CD4-positive, alpha-beta T cell treated with Interferon alpha-2 for 1 hour (primary cell): ENCODE measurements at regions not wholly inside any gene's neighbourhood (a gene's known extent, or its start where the extent isn't known, plus 50 kb on each side); places are given as distances from the start of the nearest gene placed in this dataset.
A peak's percentile ranks its signal among the peaks of the same experiment; 100 is the strongest.
"Not testable (repeated sequence)": the region's sequence is repeated elsewhere in the genome, so short reads cannot be mapped to it uniquely, and the experiment has no call there.

Experiments
- DNase-seq, 2 donors: peaks; one replicate each; pipeline ENCODE4 v3.0.0-alpha.2; 2020 to 2022

DNA sequence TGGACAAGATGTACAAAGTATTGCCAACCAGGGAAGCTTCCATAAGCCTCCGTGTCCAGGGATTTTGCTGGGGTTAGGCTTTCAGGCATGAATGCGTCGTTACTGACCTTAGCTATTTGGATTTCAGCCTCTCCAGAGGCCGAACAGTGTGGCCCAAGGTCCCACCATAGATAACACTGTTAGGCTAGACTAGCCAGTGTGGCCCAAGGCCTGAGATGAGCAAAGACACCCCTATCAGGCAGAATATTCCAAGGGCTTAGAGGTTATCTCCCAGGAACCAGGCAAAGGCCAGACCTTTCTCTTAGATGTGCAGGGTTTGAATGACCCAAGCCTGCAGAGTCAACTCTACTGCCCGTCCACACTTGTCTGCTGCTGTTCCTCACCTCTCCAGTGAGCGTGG lies 131.7 kb upstream of the NDUFV2 start:
- DNase-seq = no peak

DNA sequence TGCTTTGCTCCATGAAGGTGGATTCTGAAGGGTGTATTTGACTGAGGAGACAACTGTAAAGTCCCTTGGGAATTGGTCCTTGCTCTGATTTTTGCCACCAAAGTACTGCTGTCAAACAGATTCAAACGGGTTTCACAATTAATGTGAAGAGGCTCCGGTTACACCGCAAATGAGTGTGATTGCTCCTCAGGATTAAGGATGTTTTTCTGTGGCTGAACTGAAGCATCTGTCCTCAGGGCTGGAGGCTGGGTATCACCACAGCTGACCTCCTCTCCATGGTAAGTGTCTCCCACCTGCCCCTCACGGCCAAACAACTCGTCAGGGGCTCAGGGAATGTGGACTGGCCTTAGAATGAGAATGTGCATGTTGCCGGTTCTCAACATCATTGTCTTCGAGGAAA lies 130.4 kb upstream of the NDUFV2 start:
- no peak for DNase-seq

DNA sequence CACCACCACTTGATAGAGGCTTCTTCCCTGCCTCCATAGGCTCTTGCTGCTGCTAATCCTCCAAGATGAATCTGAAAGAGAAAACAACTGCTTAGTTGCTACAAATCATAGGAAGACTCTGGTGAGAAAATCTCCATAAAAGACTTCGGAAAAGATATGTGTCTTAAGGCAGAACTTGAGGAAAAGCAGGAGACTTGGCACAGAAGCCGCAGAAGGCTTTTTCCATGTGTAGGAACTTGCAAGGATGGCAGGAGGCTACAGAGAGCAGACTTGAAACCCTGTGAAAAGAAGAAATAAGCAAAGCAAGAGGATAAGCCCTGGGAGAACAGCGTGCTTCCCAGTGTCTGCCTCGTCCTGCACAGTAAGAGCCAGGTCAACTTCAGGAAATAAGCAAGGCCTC lies 128.2 kb upstream of the NDUFV2 start:
- no peak for DNase-seq

DNA sequence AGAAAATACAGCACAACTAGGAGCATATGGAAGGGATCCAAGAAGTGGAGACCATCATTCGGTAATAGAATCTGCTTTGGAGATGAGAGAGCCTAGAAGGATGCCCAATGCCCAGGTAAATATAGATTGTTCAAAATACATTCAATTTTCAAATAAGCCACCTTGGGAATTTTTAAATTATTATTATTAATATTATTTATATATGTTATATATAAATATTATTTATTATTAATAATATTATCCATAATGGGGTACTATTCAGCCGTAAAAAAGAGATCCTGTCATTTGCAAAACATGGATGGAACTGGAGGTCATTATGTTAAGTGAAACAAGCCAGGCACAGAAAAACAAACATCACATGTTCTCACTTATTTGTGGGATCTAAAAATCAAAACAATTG lies 127.8 kb upstream of the NDUFV2 start:
- DNase-seq = no peak

DNA sequence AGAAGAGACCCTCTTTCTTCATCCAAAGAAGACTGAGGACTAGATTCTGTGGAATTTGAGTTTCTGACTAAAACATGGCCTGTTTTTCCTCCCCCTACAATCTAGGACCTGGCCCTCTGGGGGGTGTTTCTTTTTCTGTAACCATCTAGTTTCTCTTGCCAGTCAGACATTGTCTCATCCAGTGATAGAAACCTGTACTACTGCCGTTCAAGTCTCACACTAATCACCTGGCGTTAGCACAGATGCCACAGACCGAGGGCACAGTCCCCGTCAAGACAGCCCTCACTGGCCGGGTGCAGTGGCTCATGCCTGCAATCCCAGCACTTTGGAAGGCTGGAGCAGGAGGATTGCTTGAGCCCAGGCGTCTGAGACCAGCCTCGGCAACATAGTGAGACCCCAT lies 126.9 kb upstream of the NDUFV2 start:
- no peak for DNase-seq

DNA sequence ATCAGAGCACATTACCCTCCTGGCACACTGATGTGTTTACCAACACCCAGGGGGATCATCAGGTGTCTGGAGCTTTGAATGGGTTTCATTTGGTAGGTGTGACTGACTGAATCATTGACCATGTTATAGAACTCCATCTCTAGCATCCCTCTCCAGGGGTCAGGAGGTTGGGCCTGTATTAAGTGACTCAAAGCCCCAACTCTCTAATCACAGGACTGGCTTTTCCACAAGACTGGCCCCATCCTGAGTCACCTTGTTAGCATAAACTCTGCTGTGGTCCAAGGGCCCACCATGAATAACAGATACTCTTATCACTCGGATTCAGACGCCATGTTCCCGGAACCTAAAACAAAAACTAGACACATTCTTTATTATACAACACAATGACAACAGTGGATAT lies 125.9 kb upstream of the NDUFV2 start:
- DNase-seq = no peak

DNA sequence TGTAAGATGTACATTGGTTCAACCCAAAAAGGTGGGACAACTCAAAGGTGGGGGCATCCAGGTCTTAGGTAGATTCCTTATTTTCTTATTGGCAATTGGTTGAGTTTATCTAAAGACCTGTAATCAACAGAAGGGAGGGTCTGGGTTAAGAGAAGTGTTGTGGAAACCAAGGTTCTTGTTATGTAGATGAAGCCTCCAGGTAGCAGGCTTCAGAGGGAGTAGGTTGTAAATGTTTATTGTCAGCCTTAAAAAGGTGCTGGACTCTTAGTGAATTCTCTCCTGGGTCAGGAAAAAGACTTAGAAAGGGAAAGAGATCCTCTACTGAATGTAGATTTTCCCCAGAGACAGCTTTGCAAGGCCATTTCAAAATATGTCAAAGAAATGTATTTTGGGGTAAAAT lies 125.3 kb upstream of the NDUFV2 start:
- DNase-seq = no peak

DNA sequence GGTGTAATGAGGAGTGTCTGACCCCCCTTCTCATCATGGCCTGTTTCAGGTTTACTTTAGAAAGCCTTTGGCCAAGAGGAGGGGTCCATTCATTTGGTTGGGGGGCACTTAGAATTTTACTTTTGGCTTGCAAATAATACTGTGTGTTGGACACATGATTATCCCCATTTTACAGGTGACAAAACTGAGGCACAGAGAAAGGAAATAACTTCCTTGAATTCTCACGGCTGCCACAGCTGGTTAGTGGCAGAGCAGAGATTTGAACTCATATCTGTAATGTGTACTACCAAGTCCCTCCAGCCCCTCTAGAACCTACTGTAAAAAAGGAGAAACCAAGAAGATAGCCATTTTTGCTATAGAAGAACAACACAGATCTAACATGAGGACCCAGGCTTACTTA lies 124.8 kb upstream of the NDUFV2 start:
- DNase-seq = no peak

DNA sequence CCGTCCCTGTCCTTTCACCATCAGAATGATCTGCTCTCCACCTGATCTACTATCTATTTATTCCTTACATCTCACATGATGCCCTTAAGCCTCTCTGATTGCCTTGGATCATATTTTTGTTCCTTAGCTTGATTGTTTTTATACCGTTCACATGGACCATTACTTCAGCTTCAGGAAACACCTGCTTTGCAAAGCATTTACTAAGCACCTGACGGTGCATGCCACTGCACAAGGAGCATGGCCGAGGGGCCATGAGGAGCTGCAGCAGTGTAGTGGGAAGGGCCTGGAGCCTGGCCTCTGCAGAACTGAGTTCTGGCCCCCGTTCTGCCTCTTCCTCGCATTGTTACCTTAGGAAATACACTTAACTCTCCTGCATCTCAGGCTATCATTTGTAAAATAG lies 124.1 kb upstream of the NDUFV2 start:
- no peak for DNase-seq

DNA sequence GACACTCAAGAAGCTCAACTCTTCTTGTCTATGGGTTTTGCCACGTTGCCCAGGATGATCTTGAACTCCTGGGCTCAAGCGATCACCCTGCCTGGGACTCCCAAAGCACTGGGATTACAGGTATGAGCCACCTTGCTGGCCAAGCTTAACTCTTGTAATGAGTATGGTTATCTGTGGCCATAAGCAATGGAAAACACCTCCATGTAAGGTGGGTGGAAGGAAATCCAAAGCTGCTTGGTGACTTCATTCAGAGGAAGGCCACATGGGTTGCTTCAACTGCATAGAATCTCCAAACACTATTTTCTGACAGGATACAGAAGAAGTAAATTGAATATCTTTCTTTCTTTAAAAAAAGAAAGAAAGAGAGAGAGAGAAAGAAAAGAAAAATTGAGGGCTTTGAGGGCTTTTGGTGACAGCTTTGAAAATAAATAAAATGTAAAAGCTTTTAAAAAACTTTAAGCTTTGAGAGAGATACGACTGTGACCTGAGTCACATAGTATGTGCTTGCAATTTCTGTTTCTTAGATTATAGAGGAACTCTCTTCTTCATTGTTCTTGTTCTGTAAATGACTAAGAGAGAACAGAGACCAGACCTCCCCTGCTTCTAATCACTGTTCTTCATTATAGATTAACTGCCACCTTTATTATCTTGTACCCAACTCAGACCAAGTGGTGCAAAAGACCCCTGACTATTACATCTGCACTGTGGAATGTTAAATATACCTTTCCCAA lies 123.1 kb upstream of the NDUFV2 start:
- DNase-seq = no peak

DNA sequence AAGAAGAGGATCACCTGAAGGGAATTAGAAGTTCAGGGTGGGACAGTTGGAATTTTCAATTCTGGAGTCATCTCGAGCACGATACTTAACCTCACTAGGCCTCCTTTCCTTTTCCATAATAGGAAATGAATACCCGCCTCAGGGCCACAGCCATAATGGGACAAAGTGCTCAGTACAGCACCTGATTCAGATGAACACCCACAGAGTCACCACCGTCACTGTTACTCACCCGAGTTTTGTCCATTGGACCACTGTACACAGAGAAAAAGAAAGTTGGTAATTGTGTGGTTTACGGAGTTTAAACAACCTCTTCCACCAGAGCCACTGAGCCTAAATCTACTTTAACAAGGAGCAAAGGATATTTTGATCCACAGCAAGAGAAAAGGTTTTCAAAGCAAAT lies 122.0 kb upstream of the NDUFV2 start:
- no peak for DNase-seq

DNA sequence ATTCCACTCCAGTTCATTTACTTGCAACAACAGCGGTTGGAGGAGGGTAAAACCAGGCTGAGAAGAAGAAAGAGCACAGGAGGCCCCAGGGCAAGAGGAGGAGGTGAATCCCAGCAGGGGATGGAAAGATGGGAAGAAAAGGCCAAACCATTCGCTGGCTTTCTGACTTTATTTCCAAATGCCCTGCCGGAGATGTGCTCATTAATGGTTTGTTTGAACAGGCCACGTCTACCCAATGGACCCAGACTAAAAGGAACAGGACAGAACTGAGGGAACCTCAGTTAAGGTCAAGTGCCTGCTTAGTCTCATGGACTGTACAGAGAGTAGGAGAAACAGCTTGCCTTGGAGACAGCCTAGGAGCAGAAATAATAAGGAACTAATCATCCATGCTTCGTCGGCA lies 121.6 kb upstream of the NDUFV2 start:
- no peak for DNase-seq

DNA sequence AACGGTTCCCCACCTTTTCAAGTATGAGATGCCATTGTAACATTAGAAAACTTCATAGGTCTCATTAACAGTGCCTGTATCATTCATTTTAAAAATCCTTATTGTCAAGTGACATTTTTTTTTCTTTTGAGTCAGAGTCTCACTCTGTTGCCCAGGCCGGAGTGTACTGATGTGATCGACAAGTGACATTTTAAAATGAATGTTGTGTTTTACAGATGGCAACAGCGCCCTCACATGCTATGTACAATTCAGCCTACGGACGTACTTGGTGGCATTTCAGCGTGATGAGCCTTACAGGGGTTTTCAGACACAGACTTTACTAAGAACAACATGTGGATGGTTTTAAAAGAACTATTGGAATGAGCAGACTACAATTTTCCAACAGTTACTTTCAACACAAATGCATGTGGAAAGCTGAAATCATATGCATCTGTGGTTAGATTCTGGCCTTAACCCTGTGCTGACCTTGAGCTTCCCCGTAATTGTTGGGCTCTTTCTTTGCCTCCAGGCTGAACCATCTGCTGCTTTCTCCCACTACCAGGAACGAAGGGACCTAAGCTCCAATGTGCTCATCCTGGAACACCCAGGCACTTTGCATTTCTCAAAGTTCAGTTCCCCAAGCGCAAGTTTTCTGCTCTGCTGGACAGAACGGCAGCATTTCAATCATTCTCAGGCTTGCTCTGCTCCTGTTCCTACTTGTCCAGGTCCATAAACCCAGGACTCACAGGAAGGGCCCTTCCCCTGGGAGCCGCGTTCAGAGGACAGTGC lies 119.9 kb upstream of the NDUFV2 start:
- DNase-seq = peak; percentile 12 to 37

DNA sequence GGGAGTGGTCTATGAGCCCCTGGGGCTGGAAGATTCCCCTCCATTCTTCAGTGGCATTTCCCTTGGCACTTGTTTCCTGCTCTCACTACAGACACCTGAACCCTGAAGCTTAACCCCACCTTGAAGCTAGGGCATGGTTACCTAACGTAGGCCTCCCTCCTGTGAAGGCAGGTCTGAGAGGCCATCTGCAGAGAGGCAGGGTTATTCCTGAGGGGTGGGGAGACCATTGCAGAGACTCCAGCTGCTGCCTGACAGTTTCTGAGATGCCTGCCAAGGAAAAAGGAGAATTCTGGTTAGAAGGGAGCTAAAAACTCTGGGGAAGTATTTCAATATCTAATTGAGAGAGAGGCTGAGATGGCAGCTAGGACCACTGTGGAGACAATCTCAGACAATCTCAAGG lies 119.3 kb upstream of the NDUFV2 start:
- no peak for DNase-seq

DNA sequence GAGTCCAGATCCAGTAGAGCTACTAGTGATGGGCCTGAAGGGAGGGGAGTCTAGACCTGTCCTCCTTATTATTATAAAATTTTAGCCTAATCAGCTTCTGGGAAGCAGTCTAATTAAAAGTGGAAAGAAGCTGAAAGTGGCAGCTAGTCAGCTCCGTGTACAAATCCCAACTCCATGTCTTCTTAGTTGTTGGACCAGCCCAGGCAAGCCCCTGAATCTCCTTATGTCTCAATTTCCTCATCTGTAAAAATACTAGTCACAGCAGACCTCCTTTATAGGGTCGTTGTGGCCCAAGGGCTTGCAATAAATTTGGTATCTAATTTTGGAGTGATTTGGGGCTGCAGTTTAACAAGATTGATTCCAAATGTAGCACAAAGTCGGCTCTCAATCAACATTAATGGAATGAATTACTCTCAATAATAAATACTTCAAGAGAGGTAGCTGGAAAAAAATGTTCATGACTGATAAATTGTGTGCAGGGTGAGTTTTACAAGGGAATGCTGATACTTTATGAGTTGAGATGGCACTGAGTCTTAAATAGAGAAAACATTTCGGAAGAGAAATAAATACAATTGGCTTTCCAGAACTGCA lies 118.3 kb upstream of the NDUFV2 start:
- no peak for DNase-seq

DNA sequence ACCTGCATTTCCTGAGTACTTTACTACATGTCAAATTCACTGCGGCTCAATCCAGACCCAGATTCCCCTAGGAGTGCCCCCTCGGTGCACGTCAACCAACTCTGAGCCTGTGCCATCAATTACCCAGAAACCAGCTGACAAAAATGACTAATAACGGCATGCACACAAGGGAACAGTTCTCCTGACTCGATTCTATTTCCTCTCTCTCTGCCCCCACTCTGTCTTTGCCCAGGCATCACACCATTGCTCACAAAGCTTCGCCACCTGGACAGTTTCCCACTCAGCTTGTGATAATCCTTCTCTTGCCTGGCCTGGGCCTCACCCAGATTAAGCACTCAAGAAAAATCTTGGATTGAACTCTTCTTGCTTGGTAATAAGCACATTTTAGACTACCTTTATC lies 115.3 kb upstream of the NDUFV2 start:
- no peak for DNase-seq

DNA sequence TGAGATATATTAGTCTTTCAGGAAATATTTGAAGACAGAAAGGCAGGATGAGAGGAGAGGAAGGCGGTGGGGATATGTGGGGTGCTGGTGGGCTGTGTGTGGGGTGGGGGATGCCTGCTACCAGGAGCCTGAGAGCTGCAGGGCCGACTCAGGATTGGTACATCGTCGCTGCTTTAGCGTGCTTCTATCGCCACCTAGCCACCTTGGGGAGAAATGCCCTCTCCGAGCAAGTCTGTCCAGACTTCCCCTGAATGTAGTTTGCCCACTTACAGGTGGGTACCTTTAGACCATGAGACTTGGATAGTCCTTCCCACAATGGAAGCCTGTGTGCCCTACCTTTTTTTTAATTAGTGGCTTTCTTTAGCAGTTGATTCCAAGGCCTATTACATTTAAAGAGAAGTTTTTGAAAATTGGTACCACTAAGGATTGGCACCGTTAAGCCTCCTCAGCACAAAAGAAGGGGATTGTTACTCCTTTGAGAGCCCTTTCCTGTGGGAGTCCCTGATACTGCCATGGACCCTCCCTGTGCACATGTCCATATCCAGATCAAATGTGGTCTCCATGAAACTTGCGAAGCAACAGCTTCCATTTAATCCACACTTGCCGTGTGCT lies 114.1 kb upstream of the NDUFV2 start:
- DNase-seq = peak; percentile 53 to 61

DNA sequence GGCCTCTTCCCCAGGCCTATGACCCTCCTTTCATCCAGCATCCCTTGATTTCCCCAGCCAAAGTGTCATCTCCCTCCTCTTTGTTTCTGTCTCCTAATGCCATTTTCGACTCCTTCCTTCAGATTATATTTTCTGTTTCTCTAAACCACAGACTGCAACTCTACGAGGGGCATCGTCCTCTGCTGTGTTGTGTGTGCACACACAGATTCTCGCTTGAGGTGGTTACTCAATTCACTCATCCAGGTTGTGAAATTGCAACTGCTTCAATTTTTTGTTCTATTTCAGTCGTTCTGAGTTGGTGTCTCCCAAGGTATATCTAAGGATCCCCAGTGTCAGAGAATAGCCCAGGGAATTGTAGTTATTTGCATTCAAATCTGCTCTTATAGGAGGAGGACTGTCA lies 113.5 kb upstream of the NDUFV2 start:
- no peak for DNase-seq

DNA sequence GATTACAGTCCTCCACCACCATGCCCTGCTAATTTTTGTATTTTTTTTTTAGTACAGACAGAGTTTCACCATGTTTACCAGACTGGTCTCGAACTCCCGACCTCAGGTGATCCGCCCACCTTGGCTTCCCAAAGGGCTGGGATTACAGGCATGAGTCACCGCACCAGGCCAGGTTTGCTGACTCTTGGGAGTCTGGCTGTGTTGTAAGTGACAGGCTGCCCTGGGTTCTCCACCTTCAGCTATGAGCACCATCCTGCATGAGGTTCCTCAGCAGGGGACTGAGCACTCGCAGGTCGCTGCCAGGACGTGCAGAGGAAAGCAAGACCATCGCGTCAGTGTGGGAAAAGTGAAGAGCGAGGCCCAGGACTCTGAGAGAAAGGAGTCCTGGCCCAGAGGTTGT lies 112.6 kb upstream of the NDUFV2 start:
- DNase-seq = no peak

DNA sequence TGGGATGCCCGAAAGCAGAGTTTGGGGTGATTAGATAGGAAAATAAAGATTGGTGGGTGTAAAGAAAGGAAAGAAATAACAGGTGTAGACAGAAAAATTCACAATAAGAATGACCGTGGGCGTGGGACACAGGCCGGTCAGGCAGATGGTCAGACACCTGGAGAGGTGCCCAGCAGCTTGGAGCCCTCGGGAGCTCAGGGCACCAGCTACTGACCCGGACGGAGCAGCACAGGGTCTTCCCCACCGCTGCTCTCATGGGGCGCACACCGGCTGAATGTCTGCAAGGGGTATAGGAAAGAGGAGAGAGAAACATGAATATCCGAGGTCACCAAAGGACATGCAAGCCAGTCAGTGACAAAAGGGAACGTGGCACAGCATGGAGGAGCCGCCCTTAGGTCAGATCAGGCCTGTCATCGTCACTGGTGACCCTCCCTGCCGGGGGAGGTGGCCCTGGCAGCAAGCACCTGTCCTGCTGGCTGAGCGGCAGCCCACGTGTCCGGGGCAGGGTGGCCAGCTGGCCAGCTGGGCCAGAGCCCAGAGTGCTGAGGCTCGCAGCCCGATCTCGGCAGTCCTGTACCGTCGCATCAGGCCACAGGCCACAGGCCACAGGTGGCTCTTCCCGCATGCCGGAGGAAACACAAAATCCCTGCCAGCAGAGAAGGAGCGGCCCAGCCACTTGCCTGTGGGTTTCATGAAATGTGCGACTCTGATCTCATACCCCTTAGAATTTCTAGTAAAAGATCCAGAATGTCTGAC lies 112.0 kb upstream of the NDUFV2 start:
- no peak for DNase-seq

DNA sequence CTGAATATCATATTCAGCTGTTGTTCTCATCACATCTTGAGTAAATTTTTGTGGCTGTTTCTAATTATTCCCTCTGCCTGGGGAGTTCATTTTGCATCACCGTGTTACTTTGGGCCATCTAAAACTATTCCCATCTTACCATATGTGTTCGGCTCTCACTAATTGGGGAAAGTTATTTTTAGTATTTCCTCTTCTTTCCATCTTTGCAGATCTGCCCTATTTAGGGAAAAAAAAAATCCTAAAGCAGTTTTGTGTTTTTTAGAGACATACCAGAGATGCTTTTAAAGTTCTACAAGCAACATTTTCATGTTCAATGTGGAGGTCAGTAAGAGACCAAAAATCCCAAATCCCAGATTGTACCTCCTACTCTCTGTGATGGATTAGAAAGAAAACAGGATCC lies 111.3 kb upstream of the NDUFV2 start:
- no peak for DNase-seq

DNA sequence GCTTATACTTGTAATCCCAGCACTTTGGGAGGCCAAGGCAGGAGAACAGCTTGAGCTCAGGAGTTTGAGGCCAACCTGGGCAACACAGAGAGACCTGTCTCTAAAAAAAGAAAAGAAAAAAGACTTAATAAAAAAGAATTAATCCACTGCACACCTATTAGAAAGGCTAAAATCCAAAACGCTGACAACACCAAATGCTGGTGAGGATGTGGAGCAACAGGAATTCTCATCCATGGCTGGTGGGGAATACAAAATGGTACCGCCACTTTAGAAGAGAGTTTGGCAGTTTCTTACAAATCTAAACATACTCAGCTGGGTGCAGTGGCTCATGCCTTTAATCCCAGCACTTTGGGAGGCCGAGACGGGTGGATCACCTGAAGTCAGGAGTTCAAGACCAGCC lies 110.0 kb upstream of the NDUFV2 start:
- not testable (repeated sequence) for DNase-seq

DNA sequence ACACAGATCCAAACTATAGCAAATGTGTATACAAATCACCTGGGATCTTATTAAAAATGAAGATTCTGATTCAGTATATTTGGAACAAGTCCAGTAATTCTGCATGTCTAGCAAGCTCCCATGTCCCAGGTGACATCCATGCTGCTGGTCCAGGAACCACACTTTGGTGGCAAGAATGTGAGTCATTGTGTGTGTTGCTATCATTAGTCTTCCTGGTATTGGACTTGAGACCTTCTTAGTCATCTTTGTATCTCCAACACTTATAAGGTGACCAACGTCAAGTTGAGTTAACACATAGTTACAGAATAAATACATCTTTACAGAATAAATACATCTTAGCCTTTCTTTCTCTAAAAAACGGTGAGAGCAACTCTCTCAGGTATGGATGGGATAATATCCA lies 107.9 kb upstream of the NDUFV2 start:
- DNase-seq = no peak
